Skin of body (tissue), 1 donor: ENCODE measurements at regions not wholly inside any gene's neighbourhood (a gene's known extent, or its start where the extent isn't known, plus 50 kb on each side); places are given as distances from the start of the nearest gene placed in this dataset.
"Not testable (repeated sequence)": the region's sequence is repeated elsewhere in the genome, so short reads cannot be mapped to it uniquely, and the experiment has no call there.

Experiments
- DNase-seq: peaks from one replicate; lab custom pipeline; 2025; lab: John Stamatoyannopoulos, UW

DNA sequence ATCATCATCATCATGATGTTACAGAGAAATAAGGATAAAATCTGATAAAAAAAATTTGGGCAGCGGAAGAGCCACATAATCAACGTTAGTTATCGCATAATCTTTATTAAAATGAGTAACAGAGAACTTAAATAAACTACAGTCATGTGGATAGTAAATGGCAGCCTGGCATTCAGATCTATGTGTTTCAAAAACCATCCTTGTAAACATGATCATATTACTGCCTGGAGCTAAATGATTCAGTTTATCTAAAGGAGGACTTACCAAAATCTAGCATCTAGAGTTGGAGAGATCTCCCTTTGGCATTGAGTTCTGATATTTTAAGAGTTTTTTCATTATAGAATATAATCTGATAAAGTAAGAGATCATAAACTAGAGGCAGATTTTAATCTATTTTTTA lies 200.1 kb upstream of the MGAT4C start:
- DNase-seq: no peak

DNA sequence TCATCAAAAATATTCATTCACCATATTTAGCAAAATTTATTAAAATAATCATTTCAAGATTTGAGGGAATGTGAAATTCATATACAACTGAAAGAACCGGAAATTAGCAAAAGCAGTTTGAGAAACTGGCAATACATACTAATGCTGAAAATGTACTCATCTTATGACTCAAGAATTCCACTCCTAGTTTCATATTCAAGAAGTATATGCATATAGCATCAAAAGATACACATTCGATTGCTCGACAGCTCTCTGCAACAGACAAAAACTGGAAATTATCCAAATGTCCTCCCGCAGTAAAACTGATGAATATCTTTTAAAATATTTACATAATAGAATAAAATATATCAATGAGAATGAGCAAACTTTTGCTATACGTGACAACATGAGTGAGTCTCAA lies 189.2 kb upstream of the MGAT4C start:
- no peak for DNase-seq

DNA sequence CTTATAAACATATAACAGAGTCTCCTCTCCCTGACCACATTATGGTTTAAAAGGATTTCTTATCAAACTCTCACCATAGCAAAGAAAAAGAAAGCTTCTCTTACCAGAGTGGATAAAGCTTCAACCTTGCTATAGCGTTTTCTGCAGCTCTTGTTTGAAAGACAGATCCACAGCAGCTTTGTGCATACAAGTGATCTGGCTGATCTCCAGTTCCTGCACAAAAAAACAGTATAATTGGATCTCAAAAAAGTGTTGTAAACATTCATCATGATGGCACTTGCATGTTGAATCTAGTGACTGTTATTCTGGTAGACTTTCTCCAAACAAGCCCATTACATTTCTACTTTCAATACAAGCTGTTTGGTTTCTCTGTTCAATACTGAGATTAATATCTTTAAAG lies 178.9 kb upstream of the MGAT4C start:
- no peak for DNase-seq

DNA sequence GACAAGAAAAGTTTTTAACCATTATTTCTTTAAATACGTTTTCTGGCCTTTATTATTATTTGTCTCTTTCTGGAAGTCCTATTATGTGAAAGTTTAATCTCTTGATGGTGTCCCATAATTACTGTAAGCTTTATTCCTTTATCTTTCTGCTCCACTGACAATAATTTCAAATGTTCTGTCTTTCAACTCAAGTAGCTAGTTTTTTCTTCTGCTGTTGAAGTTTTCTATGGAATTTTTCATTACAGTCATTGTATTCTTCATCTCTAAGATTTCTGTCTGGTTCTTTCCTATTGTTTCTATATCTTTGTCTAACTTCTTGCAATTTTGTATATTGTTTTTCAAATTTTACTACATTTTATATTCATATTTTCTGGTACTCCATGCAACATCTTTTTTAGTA lies 173.6 kb upstream of the MGAT4C start:
- no peak for DNase-seq

DNA sequence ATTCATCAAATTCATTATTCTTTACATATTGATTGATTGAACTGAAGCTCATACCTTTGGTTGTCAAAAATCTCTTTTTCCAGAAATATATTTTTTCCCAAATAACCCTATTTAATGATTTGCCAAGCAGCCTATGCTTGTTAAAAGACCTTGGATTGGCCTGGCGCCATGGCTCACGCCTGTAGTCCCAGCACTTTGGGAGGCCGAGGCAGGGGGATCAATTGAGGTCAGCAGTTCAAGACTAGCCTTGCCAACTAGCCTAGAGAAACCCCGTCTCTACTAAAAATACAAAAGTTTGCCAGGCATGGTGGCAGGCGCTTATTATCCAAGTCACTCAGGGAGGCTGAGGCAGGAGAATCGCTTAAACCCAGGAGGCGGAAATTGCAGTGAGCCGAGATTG lies 165.1 kb upstream of the MGAT4C start:
- DNase-seq: no peak

DNA sequence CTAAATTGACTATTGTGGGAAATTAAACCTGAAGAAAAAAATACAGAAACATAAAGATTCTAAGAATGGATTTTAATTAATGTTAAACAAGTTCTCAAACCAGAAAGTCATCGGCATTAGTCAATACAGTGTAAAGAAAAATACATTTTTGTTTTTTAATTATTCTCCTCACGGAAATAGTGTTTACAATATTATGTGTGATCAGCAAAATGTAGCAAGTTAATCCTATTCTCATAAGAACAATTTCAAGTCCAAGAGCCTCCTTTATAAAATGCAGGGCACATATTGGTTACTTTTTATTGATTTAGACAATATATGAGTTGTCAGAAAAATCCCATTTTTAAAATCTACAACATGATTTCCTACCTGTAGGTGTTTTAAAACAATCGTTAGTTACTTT lies 158.0 kb upstream of the MGAT4C start:
- no peak for DNase-seq

DNA sequence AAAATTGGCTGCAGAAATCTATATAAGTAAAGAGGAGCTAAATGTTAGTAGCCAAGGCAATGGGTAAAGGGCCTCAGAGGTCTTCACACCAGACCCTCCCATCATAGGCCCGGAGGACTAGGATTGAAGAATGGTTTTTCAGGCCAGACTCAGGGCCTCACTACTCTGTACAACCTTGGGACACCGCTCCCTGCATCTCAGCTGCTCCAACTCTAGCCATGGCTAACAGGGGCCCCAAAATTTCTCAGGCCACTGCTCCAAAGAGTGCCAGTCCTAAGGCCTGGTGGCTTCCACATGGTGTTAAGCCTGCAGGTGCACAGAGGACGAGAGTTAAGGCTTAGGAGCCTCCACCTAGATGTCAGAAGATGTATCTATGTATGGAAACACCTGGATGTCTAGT lies 155.5 kb upstream of the MGAT4C start:
- no peak for DNase-seq

DNA sequence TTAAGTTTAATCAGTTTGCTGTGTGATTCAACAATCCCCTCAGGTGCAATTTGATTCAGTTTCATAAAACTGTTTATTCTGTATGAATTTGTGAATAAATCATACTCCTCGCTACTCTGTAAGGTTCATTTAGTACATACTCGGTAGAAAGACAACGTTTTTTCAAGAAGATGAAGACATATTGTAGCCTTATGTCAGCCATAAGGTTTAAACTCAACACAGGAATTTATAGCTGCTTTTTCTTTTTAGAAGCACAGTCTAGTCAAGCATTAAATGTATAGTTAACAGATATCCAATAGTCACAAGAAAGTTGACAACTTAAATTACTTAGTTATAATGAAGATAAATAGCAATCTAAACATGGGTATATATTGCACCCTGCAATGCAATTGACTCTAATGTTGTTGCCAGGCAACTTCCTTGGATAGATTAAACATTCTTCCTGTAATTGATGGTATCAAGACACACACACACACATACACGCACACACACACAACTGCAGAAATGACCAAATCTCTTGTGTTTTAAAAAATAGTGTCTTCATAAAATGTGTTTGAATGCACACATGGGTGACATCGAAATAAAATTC lies 151.5 kb upstream of the MGAT4C start:
- DNase-seq: no peak

DNA sequence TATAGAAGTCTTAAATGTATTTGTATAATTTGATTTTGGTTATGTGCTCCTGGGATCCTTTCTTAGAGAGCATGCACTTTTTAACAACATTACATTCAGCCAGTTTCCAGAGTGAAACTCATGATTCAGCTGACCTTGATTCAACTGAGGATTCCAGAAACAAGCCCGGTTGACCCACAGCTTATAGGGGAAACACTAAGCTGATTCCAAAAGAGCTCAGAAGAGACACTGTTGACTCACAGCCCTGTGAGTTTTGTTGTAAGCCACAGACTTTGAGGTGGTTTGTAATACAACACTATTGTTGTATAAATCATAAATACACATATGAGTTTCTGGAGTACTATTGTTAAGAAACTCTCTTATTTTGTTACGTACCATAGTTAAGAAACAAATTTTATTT lies 133.8 kb upstream of the MGAT4C start:
- no peak for DNase-seq

DNA sequence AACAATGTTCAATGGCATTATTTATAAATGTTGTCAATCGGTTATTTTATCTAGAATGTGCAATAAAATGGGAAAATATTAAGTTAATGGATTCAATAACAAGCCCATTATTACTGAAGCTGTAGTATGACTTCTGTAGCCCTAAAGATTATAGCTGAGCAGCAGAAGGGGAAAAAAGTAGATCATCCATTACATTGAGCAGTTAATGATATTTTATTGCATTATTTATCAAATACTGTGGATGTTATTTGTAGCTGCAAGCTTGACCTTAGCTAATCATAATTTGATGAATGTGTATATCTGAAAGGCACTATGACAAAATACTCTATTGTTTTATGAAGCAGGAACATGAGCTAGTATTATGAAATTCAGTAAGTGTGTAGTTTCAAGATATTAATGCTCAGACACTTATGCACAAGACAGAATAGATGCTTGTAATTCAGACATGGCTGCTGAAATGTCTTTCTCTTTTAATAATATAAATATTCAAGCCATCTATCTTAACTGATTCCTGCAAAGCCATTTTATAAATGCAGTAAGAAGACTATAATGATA lies 131.5 kb upstream of the MGAT4C start:
- no peak for DNase-seq

DNA sequence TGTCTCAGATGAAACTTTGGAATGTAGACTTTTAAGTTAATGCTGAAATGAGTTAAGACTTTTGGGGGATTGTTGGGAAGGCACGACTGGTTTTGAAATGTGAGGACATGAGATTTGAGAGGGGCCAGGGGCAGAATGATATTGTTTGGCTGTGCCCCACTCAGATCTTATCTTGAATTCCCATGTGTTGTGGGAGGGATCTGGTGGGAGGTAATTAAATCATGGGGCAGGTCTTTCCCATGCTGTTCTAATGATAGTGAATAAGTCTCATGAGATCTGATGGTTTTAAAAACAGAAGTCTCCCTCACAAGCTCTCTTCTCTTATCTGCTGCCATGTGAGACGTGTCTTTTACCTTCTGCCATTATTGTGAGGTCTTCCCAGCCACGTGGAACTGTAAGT lies 127.6 kb upstream of the MGAT4C start:
- DNase-seq: not testable (repeated sequence)

DNA sequence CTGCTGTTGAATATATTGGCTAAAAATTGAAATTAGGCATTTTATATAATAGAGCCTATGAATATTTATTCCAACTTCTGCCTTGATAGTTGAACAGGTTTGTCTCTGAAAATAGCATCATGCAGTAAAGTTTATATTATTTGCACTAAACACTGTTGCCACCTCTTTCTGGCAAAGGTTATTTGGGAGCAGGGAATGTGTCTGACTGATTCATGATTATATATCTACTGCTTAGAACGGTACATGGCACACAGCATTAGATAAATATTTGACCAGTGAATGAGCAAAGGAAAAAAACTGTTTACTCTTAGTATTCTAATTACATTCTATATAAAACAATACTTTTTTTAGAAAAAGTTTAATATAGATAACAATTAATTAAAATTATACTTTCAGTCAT lies 123.1 kb upstream of the MGAT4C start:
- no peak for DNase-seq

DNA sequence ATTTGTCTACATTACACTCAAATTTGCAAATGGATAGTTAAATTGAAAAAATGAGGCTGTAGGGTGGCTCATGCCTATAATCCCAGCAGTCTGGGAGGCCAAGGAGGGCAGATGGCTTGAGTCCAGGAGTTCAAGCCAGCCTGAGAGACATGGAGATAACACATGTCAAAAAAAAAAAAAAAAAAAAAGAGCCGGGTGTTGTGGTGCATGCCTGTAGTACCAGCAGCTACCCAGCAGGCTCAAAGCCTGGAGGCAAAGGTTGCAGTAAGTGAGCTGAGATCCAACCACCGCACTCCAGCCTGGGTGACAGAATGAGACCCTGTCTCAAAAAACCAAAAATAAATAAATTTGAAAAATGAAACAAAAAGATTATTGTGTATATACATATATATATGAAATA lies 119.9 kb upstream of the MGAT4C start:
- DNase-seq: no peak

DNA sequence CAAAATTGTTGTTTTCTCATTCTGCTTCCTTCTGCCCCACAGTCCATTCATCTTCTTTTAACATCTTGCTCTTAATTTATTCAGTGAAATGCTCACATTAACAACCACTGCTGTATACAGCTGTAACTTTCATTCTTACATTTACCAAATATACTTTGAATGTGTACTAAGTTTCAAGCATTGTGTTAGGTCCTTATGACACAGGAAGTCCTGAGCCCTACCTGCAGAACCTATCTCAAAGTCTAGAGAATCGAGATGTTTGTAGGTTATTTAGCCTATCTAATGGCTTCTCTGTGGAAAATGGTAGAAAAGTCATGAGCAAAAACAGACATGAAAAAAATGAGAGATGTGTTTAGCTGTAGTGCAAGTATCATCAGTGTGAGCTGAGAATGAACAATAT lies 117.6 kb upstream of the MGAT4C start:
- DNase-seq: no peak

DNA sequence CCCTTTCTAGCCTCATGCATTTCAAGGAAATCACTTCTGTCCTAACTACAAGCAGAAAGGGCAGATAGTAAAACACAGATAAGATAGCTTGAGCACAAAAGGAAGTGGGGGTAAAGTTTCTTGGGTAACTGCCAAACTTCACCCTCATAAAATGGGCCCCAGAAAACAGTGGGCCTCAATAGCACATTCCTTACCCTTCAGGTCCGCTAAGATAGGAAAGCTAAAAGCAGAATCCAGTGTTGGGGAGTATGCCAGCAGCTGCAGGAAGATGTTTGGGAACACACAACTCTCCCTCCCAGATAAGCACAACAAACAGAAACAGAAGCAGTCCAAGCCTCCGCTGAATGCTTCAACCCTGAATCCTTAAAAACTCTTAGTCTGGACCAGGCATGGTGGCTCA lies 110.9 kb upstream of the MGAT4C start:
- DNase-seq: no peak

DNA sequence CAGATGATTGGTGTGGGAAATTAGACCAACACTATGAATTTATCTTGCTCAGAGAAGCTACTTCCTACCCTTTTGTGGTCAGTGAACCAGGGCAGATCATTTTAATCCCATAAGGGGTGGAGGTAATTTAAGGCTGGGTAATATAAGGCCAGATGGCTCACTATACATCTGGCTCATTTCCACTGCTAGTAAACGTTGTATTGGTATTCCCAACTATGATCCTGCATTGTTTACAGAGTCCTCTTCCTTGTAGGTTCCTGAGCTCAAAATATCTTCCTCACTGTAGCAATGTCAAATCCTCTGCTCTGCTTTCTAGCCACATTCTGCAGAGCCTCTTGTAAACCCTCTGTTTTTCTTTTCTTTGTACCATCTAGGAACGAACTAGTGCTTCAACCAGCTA lies 93.0 kb upstream of the MGAT4C start:
- DNase-seq: no peak

DNA sequence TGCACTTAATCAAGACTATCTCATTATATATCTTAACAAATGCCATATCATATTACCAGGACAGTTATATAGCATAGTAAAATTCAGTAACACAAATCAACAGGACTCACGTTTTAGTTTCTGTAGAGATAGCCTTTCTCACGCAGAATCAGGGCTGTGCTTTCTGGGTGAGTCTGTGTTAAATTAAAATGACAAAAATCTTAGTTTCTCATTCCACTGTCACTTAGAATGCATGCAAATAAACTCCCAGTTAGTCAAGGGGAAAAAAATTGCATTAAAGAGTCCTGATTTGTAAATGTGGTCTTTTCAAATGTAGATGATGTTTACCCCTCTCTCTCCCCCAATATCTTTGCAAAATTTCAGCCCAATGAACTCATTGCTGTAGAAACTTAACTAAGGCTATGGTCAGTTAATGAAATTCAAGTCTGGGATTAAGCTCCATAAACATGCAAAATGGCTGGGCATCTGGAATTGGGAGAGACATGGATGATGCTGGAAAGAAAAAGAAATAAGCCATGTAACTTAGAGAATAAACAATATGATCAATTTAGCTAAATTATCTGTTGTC lies 77.8 kb upstream of the MGAT4C start:
- DNase-seq: no peak

DNA sequence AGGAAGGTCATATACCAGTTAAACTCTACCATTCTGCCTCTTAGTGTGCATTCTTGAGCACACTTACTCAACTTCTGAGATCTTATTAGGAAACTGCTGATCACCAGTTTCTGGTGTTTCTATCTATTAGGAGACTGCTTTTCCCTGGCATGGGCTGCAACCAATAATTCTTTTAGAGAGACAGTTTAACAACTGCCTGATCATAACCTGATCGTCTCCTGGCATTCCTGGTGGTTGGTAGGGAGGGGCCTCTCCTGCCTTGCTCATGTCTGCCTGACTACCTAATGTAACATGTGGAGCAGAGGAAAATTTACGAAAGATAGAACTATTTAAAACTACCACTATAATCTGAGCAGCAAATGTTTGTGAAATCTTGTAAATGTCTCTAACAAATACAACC lies 75.3 kb upstream of the MGAT4C start:
- no peak for DNase-seq

DNA sequence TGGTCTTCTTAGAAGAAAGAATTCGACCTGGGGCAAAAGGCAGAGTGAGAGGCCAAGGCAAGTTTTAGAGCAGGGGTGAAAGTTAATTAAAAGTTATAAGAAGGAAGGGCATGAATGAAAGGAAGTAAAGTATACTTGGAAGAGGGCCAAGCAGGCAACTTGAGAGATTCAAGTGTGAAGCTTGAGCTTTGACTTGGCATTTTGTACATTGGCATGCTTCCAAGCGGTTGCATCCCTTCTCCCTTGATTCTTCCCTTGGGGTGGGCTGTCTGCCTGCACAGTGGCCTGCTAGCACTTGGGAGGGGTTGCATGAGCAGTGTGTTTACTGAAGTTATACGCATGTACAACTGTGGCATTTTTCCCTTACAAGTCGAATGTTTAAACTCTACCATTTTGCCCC lies 74.8 kb upstream of the MGAT4C start:
- DNase-seq: no peak

DNA sequence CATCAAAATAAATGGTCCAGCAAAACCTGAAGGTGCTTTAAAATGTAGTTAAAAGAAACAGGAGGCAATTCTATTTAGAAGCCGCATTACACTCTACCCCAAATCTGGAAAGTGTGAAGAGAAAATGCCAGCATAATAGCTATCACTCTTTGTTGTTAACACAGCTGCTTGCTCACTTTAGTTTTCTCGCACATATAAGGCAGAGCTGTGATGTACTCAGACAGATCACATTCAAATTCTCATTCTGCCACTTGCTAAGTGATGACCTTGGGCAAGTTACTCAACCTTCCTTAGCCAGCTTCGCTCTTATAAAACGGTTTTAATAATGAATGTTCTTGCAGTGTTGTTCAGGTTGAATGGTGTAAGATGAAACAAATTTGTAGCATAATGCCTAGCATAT lies 56.0 kb upstream of the MGAT4C start:
- no peak for DNase-seq
